Esophagus squamous epithelium (tissue), 4 donors: ENCODE measurements at regions not wholly inside any gene's neighbourhood (a gene's known extent, or its start where the extent isn't known, plus 50 kb on each side); places are given as distances from the start of the nearest gene placed in this dataset.

Experiments used
- POLR2A ChIP-seq, 4 donors: fragments of 450-650 bp; IDR thresholded peaks; one replicate each; pipeline ENCODE4 v1.6.1; 2017; ENCODE audit warnings: antibody characterized with exemption in 4 of 4, mild to moderate bottlenecking in 4 of 4, moderate library complexity in 3 of 4
- TF ChIP-seq, protein P1 (sequence below), 6 experiments: fragments of 450-650 bp in 4 of 6; fragments of 200-600 bp in 2 of 6; sonication (generic) in 2 of 6; IDR thresholded peaks; one replicate each; pipeline ENCODE4 v1.5.1; 2016 to 2019; ENCODE audit warnings: antibody characterized with exemption in 6 of 6, mild to moderate bottlenecking in 4 of 6, moderate library complexity in 4 of 6

DNA sequence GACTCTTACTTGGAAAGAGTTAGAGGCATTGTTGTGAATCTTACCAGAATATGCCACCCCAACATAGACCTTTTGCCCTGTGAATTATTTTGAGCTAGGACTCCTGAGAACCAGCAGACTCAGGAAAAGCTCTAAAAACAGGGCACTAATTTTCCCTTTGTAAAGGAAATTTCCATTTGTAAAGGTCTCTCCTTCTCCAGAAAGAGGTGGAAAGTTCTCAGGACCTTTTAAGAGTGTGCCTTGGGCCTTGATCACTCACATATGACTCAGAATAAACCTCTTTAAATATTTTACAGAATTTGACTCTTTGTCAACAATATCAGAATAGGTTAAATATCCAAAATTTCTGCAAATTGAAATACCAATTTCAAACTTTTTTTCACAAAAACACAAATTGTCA lies 721.8 kb upstream of the NCAM2 start:
- no peak for TF ChIP-seq POLR2A (IDR thresholded peaks at IDR 0.05)
- TF ChIP-seq, protein P1, sequence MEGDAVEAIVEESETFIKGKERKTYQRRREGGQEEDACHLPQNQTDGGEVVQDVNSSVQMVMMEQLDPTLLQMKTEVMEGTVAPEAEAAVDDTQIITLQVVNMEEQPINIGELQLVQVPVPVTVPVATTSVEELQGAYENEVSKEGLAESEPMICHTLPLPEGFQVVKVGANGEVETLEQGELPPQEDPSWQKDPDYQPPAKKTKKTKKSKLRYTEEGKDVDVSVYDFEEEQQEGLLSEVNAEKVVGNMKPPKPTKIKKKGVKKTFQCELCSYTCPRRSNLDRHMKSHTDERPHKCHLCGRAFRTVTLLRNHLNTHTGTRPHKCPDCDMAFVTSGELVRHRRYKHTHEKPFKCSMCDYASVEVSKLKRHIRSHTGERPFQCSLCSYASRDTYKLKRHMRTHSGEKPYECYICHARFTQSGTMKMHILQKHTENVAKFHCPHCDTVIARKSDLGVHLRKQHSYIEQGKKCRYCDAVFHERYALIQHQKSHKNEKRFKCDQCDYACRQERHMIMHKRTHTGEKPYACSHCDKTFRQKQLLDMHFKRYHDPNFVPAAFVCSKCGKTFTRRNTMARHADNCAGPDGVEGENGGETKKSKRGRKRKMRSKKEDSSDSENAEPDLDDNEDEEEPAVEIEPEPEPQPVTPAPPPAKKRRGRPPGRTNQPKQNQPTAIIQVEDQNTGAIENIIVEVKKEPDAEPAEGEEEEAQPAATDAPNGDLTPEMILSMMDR (IDR thresholded peaks at IDR 0.05), result no peak
